GM12878 (cell line): ENCODE measurements at regions not wholly inside any gene's neighbourhood (a gene's known extent, or its start where the extent isn't known, plus 50 kb on each side); places are given as distances from the start of the nearest gene placed in this dataset.
"Not testable (repeated sequence)": the region's sequence is repeated elsewhere in the genome, so short reads cannot be mapped to it uniquely, and the experiment has no call there.

Source experiments
- ATAC-seq: fragments of 200-7000 bp; cut with Tn5 transposase; 3 replicates; pipeline ENCODE4 v1.9.1; 2020; ENCODE audit warnings: mild to moderate bottlenecking, moderate library complexity
- BruUV-seq: library from RNA; stranded (reverse); fragments of 400-500 nt; replicated peaks from 2 replicates; lab custom pipeline; 2021; lab: Mats Ljungman, UMichigan
- CTCF ChIA-PET: fragments of 300-600 bp; sonication (Branson Sonifier 250); formaldehyde crosslinking; extraction: SDS; loops from one replicate; lab custom pipeline; 2021; ENCODE audit warnings: inconsistent platforms; lab: Yijun Ruan, JAX
- POLR2A ChIA-PET: fragments of 350-600 bp; formaldehyde crosslinking; extraction: SDS; loops from one replicate; lab custom pipeline; 2021; ENCODE audit warnings: inconsistent platforms; lab: Charles Lee
- RAD21 ChIA-PET: fragments of 300-600 bp; sonication (Branson Sonifier 250); formaldehyde crosslinking; loops from one replicate; lab custom pipeline; 2023; ENCODE audit warnings: antibody characterized with exemption; ENCODE audit not compliant: unreplicated experiment; lab: Charles Lee
- SMC1A ChIA-PET: fragments of 300-600 bp; sonication (Branson Sonifier 250); formaldehyde crosslinking; loops from one replicate; lab custom pipeline; 2023; ENCODE audit not compliant: unreplicated experiment, uncharacterized antibody; lab: Charles Lee
- DNase-seq: peaks from one replicate; pipeline ENCODE4 v3.0.0-alpha.2; 2011; ENCODE audit warnings: low read depth, low spot score
- FAIRE-seq: peaks from 3 replicates; lab custom pipeline; 2011; peaks lifted over from hg19 to GRCh38; lab: Jason Lieb, UNC
- H2AFZ ChIP-seq: 2 replicates; pipeline ENCODE4 v1.6.0; 2011; ENCODE audit warnings: low read depth, low read length, control low read depth; ENCODE audit not compliant: control insufficient read depth
- H3K27ac ChIP-seq: 2 replicates; pipeline ENCODE4 v1.5.1; 2011; ENCODE audit warnings: control low read depth; ENCODE audit not compliant: control insufficient read depth, insufficient read depth
- H3K27me3 ChIP-seq, 2 experiments: replicated peaks in 1 of 2; 2 replicates each; pipeline versions ENCODE4 v1.6.0 to v1.6.1; 2011; ENCODE audit warnings: low read length in 1 of 2; ENCODE audit not compliant: control insufficient read depth in 2 of 2, insufficient read depth in 2 of 2
- H3K36me3 ChIP-seq, 2 experiments: 2 replicates each; pipeline ENCODE4 v1.5.1; 2011; ENCODE audit warnings: low read length in 1 of 2; ENCODE audit not compliant: control insufficient read depth in 2 of 2, insufficient read depth in 2 of 2
- H3K4me1 ChIP-seq: 2 replicates; pipeline ENCODE4 v1.6.1; 2011; ENCODE audit warnings: mild to moderate bottlenecking, low read length, moderate library complexity, mixed read lengths; ENCODE audit not compliant: control insufficient read depth, insufficient read depth
- H3K4me2 ChIP-seq: 2 replicates; pipeline ENCODE4 v1.6.0; 2011; ENCODE audit warnings: control low read depth; ENCODE audit not compliant: control insufficient read depth, insufficient read depth
- H3K4me3 ChIP-seq: fragments of 200-600 bp; sonication (generic); 2 replicates; pipeline ENCODE4 v1.5.1; 2016
- H3K79me2 ChIP-seq: 2 replicates; pipeline ENCODE4 v1.6.0; 2011; ENCODE audit warnings: low read length; ENCODE audit not compliant: control insufficient read depth, insufficient read depth
- H3K9ac ChIP-seq: 2 replicates; pipeline ENCODE4 v1.8.0; 2011; ENCODE audit warnings: low read length, control low read depth, mixed read lengths; ENCODE audit not compliant: control insufficient read depth, insufficient read depth
- H3K9me3 ChIP-seq: replicated peaks from 3 replicates; pipeline ENCODE4 v1.5.1; 2011; ENCODE audit warnings: mild to moderate bottlenecking, low read length; ENCODE audit not compliant: control insufficient read depth, insufficient read depth
- H4K20me1 ChIP-seq: 2 replicates; pipeline ENCODE4 v1.6.0; 2011; ENCODE audit not compliant: control insufficient read depth, insufficient read depth
- ATF7 ChIP-seq: fragments of 450-650 bp; IDR thresholded peaks from 2 replicates; pipeline ENCODE4 v1.6.1; 2016; ENCODE audit warnings: low read depth, mild to moderate bottlenecking
- MTA2 ChIP-seq: fragments of 450-650 bp; IDR thresholded peaks from 2 replicates; pipeline ENCODE4 v1.6.1; 2016; ENCODE audit warnings: low read depth, mild to moderate bottlenecking, moderate library complexity
- NFIC ChIP-seq: IDR thresholded peaks from 2 replicates; pipeline ENCODE4 v1.6.1; 2012; ENCODE audit warnings: low read depth, mild to moderate bottlenecking, inconsistent platforms, low read length, moderate library complexity
- NR2C1 ChIP-seq: fragments of 450-650 bp; IDR thresholded peaks from 2 replicates; pipeline ENCODE4 v1.6.1; 2017; ENCODE audit warnings: antibody characterized with exemption, mild to moderate bottlenecking, moderate library complexity
- WGBS: methylation state at CpG from one replicate; pipeline ENCODE4 v1.1.6; 2016; ENCODE audit warnings: low lambda C conversion rate; ENCODE audit not compliant: insufficient replicate concordance, insufficient coverage; ENCODE audit errors: missing lambda C conversion rate; 5-methylcytosine and 5-hydroxymethylcytosine counted together
- in situ Hi-C: fragments of 300-500 bp; cut with MboI; formaldehyde crosslinking; loops from 9 replicates; pipeline ENCODE4 v1.14.3; 2018; ENCODE audit warnings: mixed read lengths
- intact Hi-C: fragments of 100-400 bp; cut with micrococcal nuclease; formaldehyde crosslinking; loops from one replicate; pipeline ENCODE4 v1.14.2; 2022; ENCODE audit not compliant: unreplicated experiment

DNA sequence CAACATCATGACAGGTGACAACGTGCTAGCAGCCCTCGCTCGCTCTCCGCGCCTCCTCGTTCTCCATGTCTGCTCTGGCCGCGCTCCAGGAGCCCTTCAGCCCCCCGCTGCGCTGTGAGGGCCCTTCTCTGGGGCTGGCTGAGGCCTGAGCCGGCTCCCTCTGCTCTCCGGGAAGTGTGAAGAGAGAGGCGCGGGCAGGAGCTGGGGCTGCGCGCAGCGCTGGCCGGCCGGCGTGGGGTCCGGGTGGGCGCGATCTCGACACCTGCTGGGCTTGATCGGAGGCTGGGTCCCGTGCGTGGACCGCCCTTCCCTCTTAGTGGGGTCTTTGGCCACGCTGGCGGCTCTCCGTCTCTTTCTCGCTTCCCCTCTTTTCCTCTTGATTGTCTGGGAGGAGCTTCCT lies 195.5 kb downstream of the ANKRD30BL start:
- Histone ChIP-seq H3K79me2 (no peaks in the 10 kb centered on the region), H3K36me3 (no peaks in the 10 kb centered on the region), H3K9ac (no peak overlapping the region), H3K27me3 (no peaks in the 10 kb centered on the region), H3K4me2 (no peak overlapping the region), H2AFZ (no peak overlapping the region), H3K4me1 (no peaks in the 10 kb centered on the region), H4K20me1 (no peaks in the 10 kb centered on the region), H3K4me3 (no peak overlapping the region), H3K9me3 (no peaks in the 10 kb centered on the region), H3K27ac (no peak overlapping the region)
- intact Hi-C loops (no loop called here), in situ Hi-C loops (no loop called here)
- ChIA-PET SMC1A (no interaction called here), CTCF (no interaction called here), POLR2A (no interaction called here), RAD21 (no interaction called here)
- no TSS peak for BruUV-seq
- TF ChIP-seq NFIC (no peak), NR2C1 (no peak)
- ATAC-seq (no peak), FAIRE-seq (no peak), DNase-seq (no peak)
- 63% methylated on average over 19 of the region's 32 CpGs for WGBS

DNA sequence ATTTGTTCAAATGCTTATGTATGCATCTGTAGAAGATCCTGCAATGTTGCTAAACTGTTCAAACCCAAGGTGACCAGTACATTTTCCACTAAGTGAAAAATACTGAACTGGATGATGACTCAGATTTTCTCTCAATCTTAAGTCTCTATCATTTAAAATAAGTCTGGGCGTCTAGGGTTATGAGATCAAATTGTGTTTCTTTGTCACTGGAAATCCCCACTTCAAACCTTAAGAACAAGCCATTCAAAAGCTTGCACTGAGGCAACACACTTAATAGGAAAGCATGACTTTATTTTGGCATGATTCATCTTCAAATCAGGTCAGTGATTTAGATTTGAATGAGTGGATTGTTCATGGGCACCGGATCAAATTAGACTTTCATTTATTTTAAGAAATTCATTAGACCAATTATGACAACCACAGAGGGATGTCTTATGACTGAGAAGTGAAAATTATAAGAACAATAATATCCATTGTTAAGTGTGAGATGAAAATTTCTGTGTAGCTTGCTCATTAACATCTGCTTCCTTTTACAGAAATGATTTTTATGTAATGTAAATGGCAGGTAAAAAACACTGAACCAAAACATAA lies 203.6 kb downstream of the ANKRD30BL start:
- CTCF ChIA-PET, SMC1A ChIA-PET, H3K4me2 ChIP-seq, FAIRE-seq, intact Hi-C loops, H3K9ac ChIP-seq, H3K27me3 ChIP-seq, H4K20me1 ChIP-seq, DNase-seq: not testable (repeated sequence)
- WGBS = 17% methylated on average over 2 of the region's 2 CpGs
- peak; percentile 92 for TF ChIP-seq MTA2
- 0 out of 2 replicates have a peak, but pooled peaks have one; percentile 35 for TF ChIP-seq ATF7
- TF ChIP-seq, all 136 proteins: peak for 2; not testable (repeated sequence) for 134
- H3K9me3 ChIP-seq, H3K36me3 ChIP-seq, RAD21 ChIA-PET, ATAC-seq, H3K27ac ChIP-seq, POLR2A ChIA-PET, H3K4me3 ChIP-seq, H3K4me1 ChIP-seq, BruUV-seq, in situ Hi-C loops, H2AFZ ChIP-seq, H3K79me2 ChIP-seq: not testable (repeated sequence)

DNA sequence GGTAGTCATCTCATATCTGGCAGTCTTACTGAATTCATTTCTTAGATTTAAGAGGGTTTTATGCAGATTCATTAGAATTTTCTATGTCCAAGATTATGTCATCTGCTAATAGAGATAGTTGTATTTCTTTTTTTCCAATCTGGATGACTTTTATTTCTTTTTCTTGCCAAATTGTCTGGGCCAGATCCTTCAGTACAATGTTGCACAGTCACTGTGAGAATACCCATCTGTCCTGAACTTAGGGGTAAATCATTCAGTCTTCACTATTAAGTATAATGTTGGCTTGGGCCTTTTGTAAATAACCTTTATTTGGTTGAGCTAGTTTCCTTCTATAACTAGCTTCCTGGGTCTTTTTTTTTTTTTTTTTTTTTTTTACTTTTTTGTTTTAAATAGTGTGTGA lies 213.1 kb downstream of the ANKRD30BL start:
- H3K9ac ChIP-seq, H4K20me1 ChIP-seq, in situ Hi-C loops, H3K4me2 ChIP-seq, FAIRE-seq, DNase-seq, SMC1A ChIA-PET, POLR2A ChIA-PET, BruUV-seq, RAD21 ChIA-PET, CTCF ChIA-PET, H3K4me3 ChIP-seq, H3K79me2 ChIP-seq, H2AFZ ChIP-seq, intact Hi-C loops, ATAC-seq, H3K9me3 ChIP-seq, H3K4me1 ChIP-seq, H3K36me3 ChIP-seq, H3K27me3 ChIP-seq, H3K27ac ChIP-seq: not testable (repeated sequence)
